HepG2 (cell line): ENCODE measurements at regions not wholly inside any gene's neighbourhood (a gene's known extent, or its start where the extent isn't known, plus 50 kb on each side); places are given as distances from the start of the nearest gene placed in this dataset.

ENCODE experiments used
- BCL6 ChIP-seq: IDR thresholded peaks from 2 replicates; pipeline ENCODE4 v1.6.1; 2016; ENCODE audit warnings: missing genetic modification reagents, missing compliant biosample characterization
- DPF2 ChIP-seq: sonication (generic); formaldehyde crosslinking; IDR thresholded peaks from 2 replicates; pipeline ENCODE4 v1.4.0; 2020; ENCODE audit warnings: mild to moderate bottlenecking, low read depth, missing genetic modification reagents, borderline replicate concordance
- ELF1 ChIP-seq: sonication (generic); formaldehyde crosslinking; IDR thresholded peaks from 2 replicates; pipeline ENCODE4 v1.4.0; 2020; ENCODE audit warnings: missing genetic modification reagents
- ELF3 ChIP-seq: IDR thresholded peaks from 2 replicates; pipeline ENCODE4 v1.6.1; 2016; ENCODE audit warnings: missing genetic modification reagents, missing compliant biosample characterization
- FOXO1 ChIP-seq: sonication (generic); formaldehyde crosslinking; IDR thresholded peaks from 2 replicates; pipeline ENCODE4 v1.4.0; 2020; ENCODE audit warnings: missing genetic modification reagents
- HDAC1 ChIP-seq: sonication (generic); formaldehyde crosslinking; IDR thresholded peaks from 2 replicates; pipeline ENCODE4 v1.5.1; 2020; ENCODE audit warnings: mild to moderate bottlenecking, missing genetic modification reagents
- HDAC2 ChIP-seq: sonication (generic); formaldehyde crosslinking; IDR thresholded peaks from 2 replicates; pipeline ENCODE4 v1.4.0; 2020; ENCODE audit warnings: missing genetic modification reagents
- MED1 ChIP-seq: sonication (generic); formaldehyde crosslinking; IDR thresholded peaks from 2 replicates; pipeline ENCODE4 v1.4.0; 2020; ENCODE audit warnings: missing genetic modification reagents
- RELA ChIP-seq: sonication (generic); formaldehyde crosslinking; IDR thresholded peaks from 2 replicates; pipeline ENCODE4 v1.4.0; 2020; ENCODE audit warnings: missing genetic modification reagents
- RXRB ChIP-seq: IDR thresholded peaks from 2 replicates; pipeline ENCODE4 v1.6.1; 2016; ENCODE audit warnings: borderline replicate concordance, missing genetic modification reagents, missing compliant biosample characterization
- SMAD3 ChIP-seq: sonication (generic); formaldehyde crosslinking; IDR thresholded peaks from 2 replicates; pipeline ENCODE4 v1.4.0; 2020; ENCODE audit warnings: missing genetic modification reagents
- TARDBP ChIP-seq: sonication (generic); formaldehyde crosslinking; IDR thresholded peaks from 2 replicates; pipeline ENCODE4 v1.8.0; 2022; ENCODE audit warnings: mild to moderate bottlenecking, missing genetic modification reagents
- YEATS4 ChIP-seq: sonication (generic); formaldehyde crosslinking; IDR thresholded peaks from 2 replicates; pipeline ENCODE4 v1.4.0; 2020; ENCODE audit warnings: missing genetic modification reagents, borderline replicate concordance
- ZBTB34 ChIP-seq: sonication (generic); formaldehyde crosslinking; IDR thresholded peaks from 2 replicates; pipeline ENCODE4 v1.8.0; 2022; ENCODE audit warnings: mild to moderate bottlenecking, missing genetic modification reagents
- ZFP36 ChIP-seq: fragments of 150-350 bp; IDR thresholded peaks from 2 replicates; pipeline ENCODE4 v1.6.1; 2018; ENCODE audit warnings: borderline replicate concordance, low read length, low read depth; ENCODE audit not compliant: partially characterized antibody
- ZHX2 ChIP-seq, 2 experiments: sonication (generic) in 1 of 2; formaldehyde crosslinking in 1 of 2; IDR thresholded peaks; 2 replicates each; pipeline versions ENCODE4 v1.6.1 to v1.9.0; 2014 to 2022; ENCODE audit warnings: antibody characterized with exemption in 1 of 2, borderline replicate concordance in 1 of 2, inconsistent platforms in 1 of 2, low read depth in 1 of 2, missing genetic modification reagents in 1 of 2
- ZKSCAN8 ChIP-seq: IDR thresholded peaks from 2 replicates; pipeline ENCODE4 v1.6.1; 2016; ENCODE audit warnings: borderline replicate concordance, missing genetic modification reagents, missing compliant biosample characterization
- ZNF335 ChIP-seq: sonication (generic); formaldehyde crosslinking; IDR thresholded peaks from 2 replicates; pipeline ENCODE4 v1.4.0; 2020; ENCODE audit warnings: missing genetic modification reagents
- TF ChIP-seq, protein P1 (sequence below): sonication (generic); formaldehyde crosslinking; IDR thresholded peaks from 2 replicates; pipeline ENCODE4 v1.4.0; 2020; ENCODE audit warnings: missing genetic modification reagents, mild to moderate bottlenecking, borderline replicate concordance
- TF ChIP-seq, protein P2 (sequence below): IDR thresholded peaks from 2 replicates; pipeline ENCODE4 v1.6.1; 2016

- TF ChIP-seq ELF3 (peak; percentile 98), ZBTB34 (no peak), ZFP36 (no peak), TARDBP (CRISPR knock-in tag) (peak; percentile 76; the same call in 1 of the 2 replicates), MED1 (CRISPR knock-in tag) (peak; percentile 95), RELA (CRISPR knock-in tag) (no peak), ZKSCAN8 (CRISPR knock-in tag) (peak; percentile 76), DPF2 (CRISPR knock-in tag) (peak; percentile 66; the same call in 1 of the 2 replicates), HDAC2 (CRISPR knock-in tag) (peak; percentile 80), SMAD3 (CRISPR knock-in tag) (peak; percentile 61; the same call in 1 of the 2 replicates), ELF1 (CRISPR knock-in tag) (peak; percentile 67), HDAC1 (CRISPR knock-in tag) (peak; percentile 45; the same call in 1 of the 2 replicates), BCL6 (CRISPR knock-in tag) (peak; percentile 91), FOXO1 (CRISPR knock-in tag) (peak; percentile 93), ZHX2 (IDR thresholded peaks at IDR 0.05; ENCODE audit: low read depth) (no peak), ZHX2 (CRISPR knock-in tag; IDR thresholded peaks at IDR 0.05; ENCODE audit: borderline replicate concordance) (peak; percentile 40; the same call in 1 of the 2 replicates), RXRB (CRISPR knock-in tag) (peak; percentile 82), ZNF335 (CRISPR knock-in tag) (no peak), YEATS4 (CRISPR knock-in tag) (0 out of 2 replicates have a peak, but pooled peaks have one; percentile 25)
- TF ChIP-seq, protein P1, sequence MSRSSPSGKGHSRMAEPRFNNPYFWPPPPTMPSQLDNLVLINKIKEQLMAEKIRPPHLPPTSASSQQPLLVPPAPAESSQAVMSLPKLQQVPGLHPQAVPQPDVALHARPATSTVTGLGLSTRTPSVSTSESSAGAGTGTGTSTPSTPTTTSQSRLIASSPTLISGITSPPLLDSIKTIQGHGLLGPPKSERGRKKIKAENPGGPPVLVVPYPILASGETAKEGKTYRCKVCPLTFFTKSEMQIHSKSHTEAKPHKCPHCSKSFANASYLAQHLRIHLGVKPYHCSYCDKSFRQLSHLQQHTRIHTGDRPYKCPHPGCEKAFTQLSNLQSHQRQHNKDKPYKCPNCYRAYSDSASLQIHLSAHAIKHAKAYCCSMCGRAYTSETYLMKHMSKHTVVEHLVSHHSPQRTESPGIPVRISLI (CRISPR knock-in tag), result peak; percentile 96
- TF ChIP-seq, protein P2, sequence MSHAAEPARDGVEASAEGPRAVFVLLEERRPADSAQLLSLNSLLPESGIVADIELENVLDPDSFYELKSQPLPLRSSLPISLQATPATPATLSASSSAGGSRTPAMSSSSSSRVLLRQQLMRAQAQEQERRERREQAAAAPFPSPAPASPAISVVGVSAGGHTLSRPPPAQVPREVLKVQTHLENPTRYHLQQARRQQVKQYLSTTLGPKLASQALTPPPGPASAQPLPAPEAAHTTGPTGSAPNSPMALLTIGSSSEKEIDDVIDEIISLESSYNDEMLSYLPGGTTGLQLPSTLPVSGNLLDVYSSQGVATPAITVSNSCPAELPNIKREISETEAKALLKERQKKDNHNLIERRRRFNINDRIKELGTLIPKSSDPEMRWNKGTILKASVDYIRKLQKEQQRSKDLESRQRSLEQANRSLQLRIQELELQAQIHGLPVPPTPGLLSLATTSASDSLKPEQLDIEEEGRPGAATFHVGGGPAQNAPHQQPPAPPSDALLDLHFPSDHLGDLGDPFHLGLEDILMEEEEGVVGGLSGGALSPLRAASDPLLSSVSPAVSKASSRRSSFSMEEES (CRISPR knock-in tag), result peak; percentile 95
These were observed 1389.8 kb upstream of the ALCAM start (continued) for GRCh38 chr3:103976931-103977339.
